ENCODE measurements at regions not wholly inside any gene's neighbourhood (a gene's known extent, or its start where the extent isn't known, plus 50 kb on each side); places are given as distances from the start of the nearest gene placed in this dataset.

GRCh38 chr2:6254441-6254840, 562.3 kb downstream of the SOX11 start:
- H3K9me2 ChIP-seq (replicated peaks; ENCODE audit: insufficient read depth): no peaks in the 10 kb centered on the region
- WGBS (ENCODE audit: low lambda C conversion rate, missing lambda C conversion rate): 47% methylated on average over 2 of the region's 2 CpGs
- H3K4me3 ChIP-seq: no peak overlapping the region
- H2AFZ ChIP-seq: no peak overlapping the region
- H3K9me3 ChIP-seq (ENCODE audit: low read depth): no peaks in the 10 kb centered on the region
- no peak overlapping the region for H3K4me2 ChIP-seq
- H3K36me3 ChIP-seq (replicated peaks; ENCODE audit: insufficient read depth, low read depth): no peaks in the 10 kb centered on the region
- no peak overlapping the region for H3K27ac ChIP-seq
- H3K4me1 ChIP-seq (ENCODE audit: insufficient read depth): peaks cover 2% of the 10 kb centered on the region
- no peaks in the 10 kb centered on the region for H4K20me1 ChIP-seq (ENCODE audit: insufficient read depth, poor library complexity, severe bottlenecking)
- TF ChIP-seq EZH2 (IDR thresholded peaks at IDR 0.05; ENCODE audit: borderline replicate concordance) (no peak), CTCF (IDR thresholded peaks at IDR 0.05; ENCODE audit: poor library complexity) (no peak), EZH2phosphoT487 (IDR thresholded peaks at IDR 0.05; ENCODE audit: low read depth, severe bottlenecking, unreplicated experiment) (no peak)
- H3K27me3 ChIP-seq: no peaks in the 10 kb centered on the region
- no peaks in the 10 kb centered on the region for H3K79me2 ChIP-seq
- DNase-seq (ENCODE audit: low spot score): no peak

GRCh38 chr2:6264198-6264597, 572.0 kb downstream of the SOX11 start:
- no peak overlapping the region for H3K4me3 ChIP-seq
- no peak overlapping the region for H3K27ac ChIP-seq
- no peaks in the 10 kb centered on the region for H3K36me3 ChIP-seq (replicated peaks; ENCODE audit: insufficient read depth, low read depth)
- no peaks in the 10 kb centered on the region for H3K4me1 ChIP-seq (ENCODE audit: insufficient read depth)
- H3K9me2 ChIP-seq (replicated peaks; ENCODE audit: insufficient read depth): no peaks in the 10 kb centered on the region
- no peaks in the 10 kb centered on the region for H4K20me1 ChIP-seq (ENCODE audit: insufficient read depth, poor library complexity, severe bottlenecking)
- H3K4me2 ChIP-seq: no peak overlapping the region
- H3K79me2 ChIP-seq: no peaks in the 10 kb centered on the region
- 85% methylated on average over 3 of the region's 3 CpGs for WGBS (ENCODE audit: low lambda C conversion rate, missing lambda C conversion rate)
- DNase-seq (ENCODE audit: low spot score): no peak
- H2AFZ ChIP-seq: no peak overlapping the region
- H3K27me3 ChIP-seq: no peaks in the 10 kb centered on the region
- no peaks in the 10 kb centered on the region for H3K9me3 ChIP-seq (ENCODE audit: low read depth)
- no peak for TF ChIP-seq EZH2 (IDR thresholded peaks at IDR 0.05; ENCODE audit: borderline replicate concordance)
- TF ChIP-seq EZH2phosphoT487 (IDR thresholded peaks at IDR 0.05; ENCODE audit: low read depth, severe bottlenecking, unreplicated experiment): no peak
- TF ChIP-seq CTCF (IDR thresholded peaks at IDR 0.05; ENCODE audit: poor library complexity): no peak

GRCh38 chr2:6281524-6281923, 584.2 kb downstream of the CMPK2 start:
- no peaks in the 10 kb centered on the region for H3K27me3 ChIP-seq
- no peak overlapping the region for H3K4me2 ChIP-seq
- H2AFZ ChIP-seq: no peak overlapping the region
- no peaks in the 10 kb centered on the region for H3K36me3 ChIP-seq (replicated peaks; ENCODE audit: insufficient read depth, low read depth)
- TF ChIP-seq EZH2 (IDR thresholded peaks at IDR 0.05; ENCODE audit: borderline replicate concordance) (no peak), EZH2phosphoT487 (IDR thresholded peaks at IDR 0.05; ENCODE audit: low read depth, severe bottlenecking, unreplicated experiment) (no peak), CTCF (IDR thresholded peaks at IDR 0.05; ENCODE audit: poor library complexity) (no peak)
- no peaks in the 10 kb centered on the region for H3K4me1 ChIP-seq (ENCODE audit: insufficient read depth)
- no peaks in the 10 kb centered on the region for H3K9me3 ChIP-seq (ENCODE audit: low read depth)
- H3K27ac ChIP-seq: no peak overlapping the region
- DNase-seq (ENCODE audit: low spot score): no peak
- H3K9me2 ChIP-seq (replicated peaks; ENCODE audit: insufficient read depth): no peaks in the 10 kb centered on the region
- no peaks in the 10 kb centered on the region for H4K20me1 ChIP-seq (ENCODE audit: insufficient read depth, poor library complexity, severe bottlenecking)
- H3K79me2 ChIP-seq: no peaks in the 10 kb centered on the region
- 94% methylated on average over 5 of the region's 5 CpGs for WGBS (ENCODE audit: low lambda C conversion rate, missing lambda C conversion rate)
- H3K4me3 ChIP-seq: no peak overlapping the region

GRCh38 chr2:6283259-6283658, 582.4 kb downstream of the CMPK2 start:
- TF ChIP-seq EZH2phosphoT487 (IDR thresholded peaks at IDR 0.05; ENCODE audit: low read depth, severe bottlenecking, unreplicated experiment): no peak
- TF ChIP-seq CTCF (IDR thresholded peaks at IDR 0.05; ENCODE audit: poor library complexity): no peak
- no peak for TF ChIP-seq EZH2 (IDR thresholded peaks at IDR 0.05; ENCODE audit: borderline replicate concordance)
- Histone ChIP-seq H4K20me1 (ENCODE audit: insufficient read depth, poor library complexity, severe bottlenecking) (no peaks in the 10 kb centered on the region), H3K9me2 (replicated peaks; ENCODE audit: insufficient read depth) (no peaks in the 10 kb centered on the region), H3K36me3 (replicated peaks; ENCODE audit: insufficient read depth, low read depth) (no peaks in the 10 kb centered on the region), H3K4me1 (ENCODE audit: insufficient read depth) (no peaks in the 10 kb centered on the region), H3K4me2 (no peak overlapping the region), H3K4me3 (no peak overlapping the region), H3K27ac (no peak overlapping the region), H3K27me3 (no peaks in the 10 kb centered on the region), H3K9me3 (ENCODE audit: low read depth) (no peaks in the 10 kb centered on the region), H3K79me2 (no peaks in the 10 kb centered on the region), H2AFZ (no peak overlapping the region)
- 88% methylated on average over 22 of the region's 24 CpGs for WGBS (ENCODE audit: low lambda C conversion rate, missing lambda C conversion rate)
- no peak for DNase-seq (ENCODE audit: low spot score)

Data from hepatocyte (in vitro differentiated cells).